Peyer's patch (tissue), 4 donors: ENCODE measurements at regions not wholly inside any gene's neighbourhood (a gene's known extent, or its start where the extent isn't known, plus 50 kb on each side); places are given as distances from the start of the nearest gene placed in this dataset.

Experiments
- CTCF ChIP-seq, 6 experiments: fragments of 450-650 bp in 4 of 6; fragments of 200-600 bp in 2 of 6; sonication (generic) in 1 of 6; IDR thresholded peaks; one replicate each; pipeline ENCODE4 v1.5.1; 2017 to 2019; ENCODE audit warnings: antibody characterized with exemption in 6 of 6, mild to moderate bottlenecking in 3 of 6, moderate library complexity in 1 of 6
- POLR2A ChIP-seq, 2 donors: fragments of 450-650 bp; IDR thresholded peaks; one replicate each; pipeline ENCODE4 v1.5.1; 2017; ENCODE audit warnings: antibody characterized with exemption in 2 of 2, mild to moderate bottlenecking in 2 of 2, moderate library complexity in 2 of 2

GRCh38 chr11:44383246-44383645 is 73.3 kb upstream of the ALX4 start:
- TF ChIP-seq POLR2A (IDR thresholded peaks at IDR 0.05): no peak
- no peak for TF ChIP-seq CTCF (IDR thresholded peaks at IDR 0.05)
